Activated T-helper 1 cell treated with anti-CD3 and anti-CD28 coated beads, Interleukin-12 subunit alpha, Interleukin-12 subunit beta, Interleukin-2, Interleukin-4 antibody, amounts not matched to agents 30 ng/mL and 10 ng/mL and 1 ng/mL, durations not matched to agents 14 hours and 24 hours and 36 hours (primary cell): ENCODE measurements at regions not wholly inside any gene's neighbourhood (a gene's known extent, or its start where the extent isn't known, plus 50 kb on each side); places are given as distances from the start of the nearest gene placed in this dataset.

Experiments
- DNase-seq: peaks from one replicate; pipeline ENCODE4 v3.0.0; 2021; ENCODE audit warnings: low spot score
- H3K27ac Mint-ChIP-seq: one replicate; pipeline ENCODE4 v1.8.0; 2021; ENCODE audit warnings: mild to moderate bottlenecking, mixed read lengths
- H3K27me3 Mint-ChIP-seq: one replicate; pipeline ENCODE4 v1.8.0; 2022; ENCODE audit warnings: mild to moderate bottlenecking, moderate library complexity, mixed read lengths; ENCODE audit not compliant: insufficient read depth
- H3K36me3 Mint-ChIP-seq: one replicate; pipeline ENCODE4 v1.8.0; 2021; ENCODE audit warnings: low read depth, mixed read lengths
- H3K4me1 Mint-ChIP-seq: one replicate; pipeline ENCODE4 v1.8.0; 2021; ENCODE audit warnings: low read depth, mixed read lengths
- H3K4me3 Mint-ChIP-seq: one replicate; pipeline ENCODE4 v1.8.0; 2021; ENCODE audit warnings: mild to moderate bottlenecking, moderate library complexity, mixed read lengths
- H3K9me3 Mint-ChIP-seq: one replicate; pipeline ENCODE4 v1.8.0; 2021; ENCODE audit warnings: mixed read lengths
- intact Hi-C: fragments of 100-400 bp; cut with micrococcal nuclease; formaldehyde crosslinking; loops from one replicate; pipeline ENCODE4 v1.15.1; 2024

- DNase-seq, result no peak
- Mint-ChIP-seq H3K36me3 (no peaks in the 10 kb centered on the region), H3K27ac (no peak overlapping the region), H3K27me3 (no peaks in the 10 kb centered on the region), H3K4me3 (no peak overlapping the region), H3K9me3 (peaks cover 11% of the 10 kb centered on the region), H3K4me1 (no peaks in the 10 kb centered on the region)
- intact Hi-C loops, result no loop called here
These were observed 112.9 kb downstream of the SPATA31D1 start for GRCh38 chr9:82101475-82101874.

GRCh38 chr9:82104252-82104651, 115.7 kb downstream of the SPATA31D1 start:
- intact Hi-C loops, result no loop called here
- Mint-ChIP-seq H3K27me3 (no peaks in the 10 kb centered on the region), H3K4me1 (no peaks in the 10 kb centered on the region), H3K36me3 (no peaks in the 10 kb centered on the region), H3K9me3 (peaks cover 2% of the 10 kb centered on the region), H3K4me3 (no peak overlapping the region), H3K27ac (no peak overlapping the region)
- DNase-seq, result no peak

- DNase-seq, result no peak
- no peak overlapping the region for H3K4me3 Mint-ChIP-seq
- no peaks in the 10 kb centered on the region for H3K4me1 Mint-ChIP-seq
- H3K27me3 Mint-ChIP-seq, result no peaks in the 10 kb centered on the region
- intact Hi-C loops, result no loop called here
- no peak overlapping the region for H3K27ac Mint-ChIP-seq
- no peaks in the 10 kb centered on the region for H3K9me3 Mint-ChIP-seq
- H3K36me3 Mint-ChIP-seq, result no peaks in the 10 kb centered on the region
These were observed 117.2 kb downstream of the SPATA31D1 start for GRCh38 chr9:82105729-82106128.

- Mint-ChIP-seq H3K27ac (no peak overlapping the region), H3K36me3 (no peaks in the 10 kb centered on the region), H3K27me3 (no peaks in the 10 kb centered on the region), H3K4me1 (no peaks in the 10 kb centered on the region), H3K4me3 (no peak overlapping the region), H3K9me3 (no peaks in the 10 kb centered on the region)
- intact Hi-C loops, result no loop called here
- DNase-seq, result no peak
These were observed 118.0 kb downstream of the SPATA31D1 start for GRCh38 chr9:82106536-82106935.

- H3K4me3 Mint-ChIP-seq, result no peak overlapping the region
These were observed 119.9 kb downstream of the SPATA31D1 start for GRCh38 chr9:82108474-82108873.

DNA sequence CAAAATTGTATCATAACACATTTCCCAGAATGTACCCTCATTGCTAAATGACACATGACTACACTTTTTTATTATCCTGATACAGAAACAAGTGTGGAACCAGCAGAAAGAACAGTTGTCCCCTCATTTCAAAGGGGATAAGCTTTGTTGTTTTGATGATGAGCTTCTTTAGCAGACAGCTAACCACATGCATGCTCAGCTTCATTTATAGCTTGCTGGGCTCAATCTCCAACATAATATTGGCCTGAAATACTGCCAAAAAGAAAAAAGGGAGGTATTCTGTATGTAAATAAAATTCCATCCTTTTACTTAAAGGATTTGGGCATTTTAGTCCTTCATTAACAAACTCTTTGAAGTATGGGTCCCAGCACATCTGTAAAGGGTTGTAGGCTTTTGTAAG, 120.4 kb downstream of the SPATA31D1 start:
- H3K9me3 Mint-ChIP-seq, result no peaks in the 10 kb centered on the region
- no peaks in the 10 kb centered on the region for H3K4me1 Mint-ChIP-seq
- no peak overlapping the region for H3K4me3 Mint-ChIP-seq
- H3K27me3 Mint-ChIP-seq, result no peaks in the 10 kb centered on the region
- H3K36me3 Mint-ChIP-seq, result no peaks in the 10 kb centered on the region
- H3K27ac Mint-ChIP-seq, result no peak overlapping the region
- DNase-seq, result no peak
- intact Hi-C loops, result no loop called here

More at GRCh38 chr9:82108474-82108873, 119.9 kb downstream of the SPATA31D1 start:
- Mint-ChIP-seq H3K27me3 (no peaks in the 10 kb centered on the region), H3K4me1 (no peaks in the 10 kb centered on the region), H3K36me3 (no peaks in the 10 kb centered on the region), H3K9me3 (no peaks in the 10 kb centered on the region), H3K27ac (no peak overlapping the region)
- intact Hi-C loops, result no loop called here
- DNase-seq, result no peak

GRCh38 chr9:82109626-82110025, 121.1 kb downstream of the SPATA31D1 start:
- Mint-ChIP-seq H3K4me3 (no peak overlapping the region), H3K36me3 (no peaks in the 10 kb centered on the region), H3K27me3 (no peaks in the 10 kb centered on the region), H3K27ac (no peak overlapping the region), H3K4me1 (no peaks in the 10 kb centered on the region), H3K9me3 (no peaks in the 10 kb centered on the region)
- no peak for DNase-seq
- intact Hi-C loops, result no loop called here

DNA sequence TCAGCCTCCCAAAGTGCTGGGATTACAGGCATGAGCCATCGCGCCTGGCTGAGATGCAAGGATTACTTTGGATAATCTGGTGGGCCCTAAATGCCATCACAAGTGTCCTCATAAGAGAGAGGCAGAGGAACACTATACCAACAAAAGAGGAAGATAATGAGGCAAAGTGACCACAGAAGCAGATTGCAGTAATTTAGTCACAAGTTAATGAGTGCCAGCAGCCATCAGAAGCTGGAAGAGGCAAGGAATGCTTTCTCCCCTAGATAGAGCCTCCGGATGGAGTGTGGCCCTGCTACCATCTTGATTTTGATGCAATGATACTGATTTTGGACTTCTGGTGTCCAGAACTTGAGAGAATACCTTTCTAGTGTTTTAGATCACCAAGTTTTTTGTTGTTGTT, 122.3 kb downstream of the SPATA31D1 start:
- Mint-ChIP-seq H3K27me3 (no peaks in the 10 kb centered on the region), H3K4me3 (no peak overlapping the region), H3K36me3 (no peaks in the 10 kb centered on the region), H3K27ac (no peak overlapping the region), H3K9me3 (no peaks in the 10 kb centered on the region), H3K4me1 (no peaks in the 10 kb centered on the region)
- no peak for DNase-seq
- intact Hi-C loops, result no loop called here

DNA sequence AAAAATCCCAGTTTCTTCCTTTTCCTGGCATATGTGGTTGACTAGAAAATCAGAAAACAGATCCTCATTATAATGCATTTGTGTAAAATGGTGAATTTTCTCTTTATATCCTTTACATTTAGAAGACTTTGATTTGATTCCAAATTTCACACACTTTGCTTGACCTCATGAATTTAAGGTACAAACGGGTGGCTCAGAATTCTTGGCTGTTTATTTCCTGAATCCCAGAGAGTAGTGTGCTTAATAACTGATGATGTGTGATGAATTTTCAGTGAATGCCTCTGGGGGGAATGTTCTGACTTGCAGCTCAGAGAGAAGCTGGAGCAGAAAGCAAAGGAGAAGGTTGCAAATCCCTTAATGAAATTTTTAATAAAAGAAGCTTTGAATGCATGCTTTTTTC, 126.8 kb downstream of the SPATA31D1 start:
- no peaks in the 10 kb centered on the region for H3K4me1 Mint-ChIP-seq
- intact Hi-C loops, result no loop called here
- no peaks in the 10 kb centered on the region for H3K36me3 Mint-ChIP-seq
- DNase-seq, result no peak
- no peak overlapping the region for H3K27ac Mint-ChIP-seq
- no peaks in the 10 kb centered on the region for H3K9me3 Mint-ChIP-seq
- H3K27me3 Mint-ChIP-seq, result no peaks in the 10 kb centered on the region
- no peak overlapping the region for H3K4me3 Mint-ChIP-seq

DNA sequence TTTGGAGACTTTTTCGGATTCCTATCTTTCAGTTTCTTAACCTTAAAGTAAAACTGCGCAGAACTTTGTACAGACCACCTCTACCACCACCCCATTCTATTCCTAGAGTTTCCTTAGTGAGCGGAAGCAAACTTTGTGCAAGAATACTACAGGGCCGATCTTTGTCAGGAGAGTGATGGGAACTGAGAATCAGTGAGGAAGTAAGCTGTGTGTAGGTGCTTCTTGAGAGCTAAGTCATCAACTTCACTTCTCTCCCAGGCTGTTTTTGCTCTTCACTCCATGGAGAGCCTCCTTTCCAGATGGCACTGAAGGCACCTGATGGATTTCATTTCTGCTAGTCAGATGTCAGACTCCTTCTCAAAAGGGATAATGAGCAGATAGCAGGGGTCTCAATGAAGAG, 127.3 kb downstream of the SPATA31D1 start:
- no peaks in the 10 kb centered on the region for H3K4me1 Mint-ChIP-seq
- H3K9me3 Mint-ChIP-seq, result no peaks in the 10 kb centered on the region
- no peak overlapping the region for H3K27ac Mint-ChIP-seq
- no peaks in the 10 kb centered on the region for H3K27me3 Mint-ChIP-seq
- intact Hi-C loops, result no loop called here
- no peak overlapping the region for H3K4me3 Mint-ChIP-seq
- DNase-seq, result no peak
- no peaks in the 10 kb centered on the region for H3K36me3 Mint-ChIP-seq

GRCh38 chr9:82116556-82116955, 128.0 kb downstream of the SPATA31D1 start:
- Mint-ChIP-seq H3K36me3 (no peaks in the 10 kb centered on the region), H3K4me1 (no peaks in the 10 kb centered on the region), H3K27ac (no peak overlapping the region), H3K27me3 (no peaks in the 10 kb centered on the region), H3K4me3 (no peak overlapping the region), H3K9me3 (no peaks in the 10 kb centered on the region)
- intact Hi-C loops, result no loop called here
- no peak for DNase-seq

GRCh38 chr9:82117026-82117811, 128.6 kb downstream of the SPATA31D1 start:
- Mint-ChIP-seq H3K4me1 (no peaks in the 10 kb centered on the region), H3K27me3 (no peaks in the 10 kb centered on the region), H3K36me3 (no peaks in the 10 kb centered on the region), H3K9me3 (no peaks in the 10 kb centered on the region), H3K4me3 (no peak overlapping the region), H3K27ac (no peak overlapping the region)
- intact Hi-C loops, result no loop called here
- DNase-seq, result no peak

DNA sequence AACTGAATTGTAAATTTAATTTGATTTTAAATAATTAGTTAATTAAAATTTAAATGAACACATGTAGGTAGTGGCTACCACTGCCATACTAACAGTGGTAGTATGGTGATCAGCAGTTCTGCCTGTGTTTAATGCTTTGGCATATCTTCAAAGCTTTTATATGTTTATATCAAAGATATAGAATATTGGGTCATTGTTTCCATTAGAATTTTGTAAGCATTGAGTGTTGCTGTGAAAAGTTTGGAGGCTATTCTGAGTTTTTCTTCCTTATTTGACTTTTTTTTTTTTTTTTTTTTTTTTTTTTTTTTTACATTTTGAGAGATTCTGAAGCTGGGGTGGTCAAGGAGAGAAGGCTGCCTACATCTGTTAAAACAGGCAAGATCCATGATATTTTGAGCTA, 134.2 kb downstream of the SPATA31D1 start:
- no peaks in the 10 kb centered on the region for H3K36me3 Mint-ChIP-seq
- intact Hi-C loops, result no loop called here

GRCh38 chr9:82124090-82124489, 135.5 kb downstream of the SPATA31D1 start:
- no peaks in the 10 kb centered on the region for H3K27me3 Mint-ChIP-seq
- H3K4me3 Mint-ChIP-seq, result no peak overlapping the region
- intact Hi-C loops, result no loop called here
- no peaks in the 10 kb centered on the region for H3K36me3 Mint-ChIP-seq
- H3K9me3 Mint-ChIP-seq, result no peaks in the 10 kb centered on the region
- no peak for DNase-seq
- no peak overlapping the region for H3K27ac Mint-ChIP-seq
- H3K4me1 Mint-ChIP-seq, result no peaks in the 10 kb centered on the region

More for the DNA sequence above, 134.2 kb downstream of the SPATA31D1 start:
- no peak overlapping the region for H3K4me3 Mint-ChIP-seq
- no peak overlapping the region for H3K27ac Mint-ChIP-seq
- no peak for DNase-seq
- no peaks in the 10 kb centered on the region for H3K9me3 Mint-ChIP-seq
- no peaks in the 10 kb centered on the region for H3K4me1 Mint-ChIP-seq
- H3K27me3 Mint-ChIP-seq, result no peaks in the 10 kb centered on the region
